Mammary epithelial cell (primary cell): ENCODE measurements at regions not wholly inside any gene's neighbourhood (a gene's known extent, or its start where the extent isn't known, plus 50 kb on each side); places are given as distances from the start of the nearest gene placed in this dataset.

Experiments used
- EZH2 ChIP-seq: IDR thresholded peaks from 2 replicates; pipeline ENCODE4 v1.6.1; 2012; ENCODE audit warnings: low read length, inconsistent platforms, borderline replicate concordance
- TF ChIP-seq, protein P1 (sequence below), 2 donors: IDR thresholded peaks in 1 of 2; conservative IDR thresholded peaks in 1 of 2; 2 replicates each; pipeline ENCODE4 v1.5.1; 2011 to 2012; ENCODE audit warnings: inconsistent platforms in 2 of 2, low read length in 2 of 2, mild to moderate bottlenecking in 2 of 2, control low read depth in 1 of 2, low read depth in 1 of 2; ENCODE audit not compliant: insufficient read depth in 1 of 2; ENCODE audit errors: extremely low read depth in 1 of 2

GRCh38 chr4:41873380-41874295 lies 61.6 kb upstream of the TMEM33 start:
- TF ChIP-seq, protein P1, sequence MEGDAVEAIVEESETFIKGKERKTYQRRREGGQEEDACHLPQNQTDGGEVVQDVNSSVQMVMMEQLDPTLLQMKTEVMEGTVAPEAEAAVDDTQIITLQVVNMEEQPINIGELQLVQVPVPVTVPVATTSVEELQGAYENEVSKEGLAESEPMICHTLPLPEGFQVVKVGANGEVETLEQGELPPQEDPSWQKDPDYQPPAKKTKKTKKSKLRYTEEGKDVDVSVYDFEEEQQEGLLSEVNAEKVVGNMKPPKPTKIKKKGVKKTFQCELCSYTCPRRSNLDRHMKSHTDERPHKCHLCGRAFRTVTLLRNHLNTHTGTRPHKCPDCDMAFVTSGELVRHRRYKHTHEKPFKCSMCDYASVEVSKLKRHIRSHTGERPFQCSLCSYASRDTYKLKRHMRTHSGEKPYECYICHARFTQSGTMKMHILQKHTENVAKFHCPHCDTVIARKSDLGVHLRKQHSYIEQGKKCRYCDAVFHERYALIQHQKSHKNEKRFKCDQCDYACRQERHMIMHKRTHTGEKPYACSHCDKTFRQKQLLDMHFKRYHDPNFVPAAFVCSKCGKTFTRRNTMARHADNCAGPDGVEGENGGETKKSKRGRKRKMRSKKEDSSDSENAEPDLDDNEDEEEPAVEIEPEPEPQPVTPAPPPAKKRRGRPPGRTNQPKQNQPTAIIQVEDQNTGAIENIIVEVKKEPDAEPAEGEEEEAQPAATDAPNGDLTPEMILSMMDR (conservative IDR thresholded peaks at IDR 0.05 in 1 of 2, IDR thresholded peaks at IDR 0.05 in 1 of 2; ENCODE audit: extremely low read depth in 1 of 2, insufficient read depth in 1 of 2, low read depth in 1 of 2, low read length in 2 of 2) = no peak
- no peak for TF ChIP-seq EZH2
